HCEC 1CT (cell line): ENCODE measurements at regions not wholly inside any gene's neighbourhood (a gene's known extent, or its start where the extent isn't known, plus 50 kb on each side); places are given as distances from the start of the nearest gene placed in this dataset.
"Not testable (repeated sequence)": the region's sequence is repeated elsewhere in the genome, so short reads cannot be mapped to it uniquely, and the experiment has no call there.

Experiments used
- DNase-seq: peaks from one replicate; pipeline ENCODE4 v3.0.0-alpha.2; 2017

- no peak for DNase-seq
These were observed 211.3 kb upstream of the HNRNPA3 start for GRCh38 chr2:177001334-177001733.

GRCh38 chr2:177002983-177003382 is 209.6 kb upstream of the HNRNPA3 start:
- DNase-seq = no peak

- not testable (repeated sequence) for DNase-seq
These were observed 204.9 kb upstream of the HNRNPA3 start for GRCh38 chr2:177007726-177008125.

- DNase-seq = not testable (repeated sequence)
These were observed 203.9 kb upstream of the HNRNPA3 start for GRCh38 chr2:177008662-177009061.

- no peak for DNase-seq
These were observed 202.4 kb upstream of the HNRNPA3 start for GRCh38 chr2:177010146-177010545.

- DNase-seq = no peak
These were observed 201.7 kb upstream of the HNRNPA3 start for GRCh38 chr2:177010861-177011260.

GRCh38 chr2:177014946-177015345 is 197.6 kb upstream of the HNRNPA3 start:
- DNase-seq = no peak

- DNase-seq = no peak
These were observed 197.2 kb upstream of the HNRNPA3 start for GRCh38 chr2:177015356-177015923.

GRCh38 chr2:177020524-177021119 is 192.0 kb upstream of the HNRNPA3 start:
- DNase-seq = no peak

GRCh38 chr2:177021706-177022343 is 190.8 kb upstream of the HNRNPA3 start:
- DNase-seq = no peak

GRCh38 chr2:177024765-177025164 is 187.8 kb upstream of the HNRNPA3 start:
- no peak for DNase-seq

- DNase-seq = no peak
These were observed 186.3 kb upstream of the HNRNPA3 start for GRCh38 chr2:177026253-177026652.

GRCh38 chr2:177026956-177027355 is 185.6 kb upstream of the HNRNPA3 start:
- no peak for DNase-seq

GRCh38 chr2:177028296-177028695 is 184.3 kb upstream of the HNRNPA3 start:
- DNase-seq = no peak

- DNase-seq = no peak
These were observed 183.5 kb upstream of the HNRNPA3 start for GRCh38 chr2:177029075-177029474.

- no peak for DNase-seq
These were observed 183.1 kb upstream of the HNRNPA3 start for GRCh38 chr2:177029501-177029900.

GRCh38 chr2:177029901-177030300 is 182.7 kb upstream of the HNRNPA3 start:
- no peak for DNase-seq

- DNase-seq = no peak
These were observed 182.0 kb upstream of the HNRNPA3 start for GRCh38 chr2:177030451-177031105.

- no peak for DNase-seq
These were observed 181.0 kb upstream of the HNRNPA3 start for GRCh38 chr2:177031438-177032180.

GRCh38 chr2:177036747-177037146 is 175.8 kb upstream of the HNRNPA3 start:
- no peak for DNase-seq

- no peak for DNase-seq
These were observed 175.0 kb upstream of the HNRNPA3 start for GRCh38 chr2:177037569-177037968.

GRCh38 chr2:177038787-177039484 is 173.7 kb upstream of the HNRNPA3 start:
- DNase-seq = no peak

GRCh38 chr2:177042311-177042710 is 170.3 kb upstream of the HNRNPA3 start:
- DNase-seq = no peak
